CD4-positive, alpha-beta T cell treated with Interleukin-4 for 4 hours (primary cell): ENCODE measurements at regions not wholly inside any gene's neighbourhood (a gene's known extent, or its start where the extent isn't known, plus 50 kb on each side); places are given as distances from the start of the nearest gene placed in this dataset.

Experiments used
- DNase-seq: peaks from one replicate; pipeline ENCODE4 v3.0.0-alpha.2; 2020

GRCh38 chr11:27213232-27213660, 149.8 kb downstream of the CCDC34 start:
- DNase-seq = no peak

DNA sequence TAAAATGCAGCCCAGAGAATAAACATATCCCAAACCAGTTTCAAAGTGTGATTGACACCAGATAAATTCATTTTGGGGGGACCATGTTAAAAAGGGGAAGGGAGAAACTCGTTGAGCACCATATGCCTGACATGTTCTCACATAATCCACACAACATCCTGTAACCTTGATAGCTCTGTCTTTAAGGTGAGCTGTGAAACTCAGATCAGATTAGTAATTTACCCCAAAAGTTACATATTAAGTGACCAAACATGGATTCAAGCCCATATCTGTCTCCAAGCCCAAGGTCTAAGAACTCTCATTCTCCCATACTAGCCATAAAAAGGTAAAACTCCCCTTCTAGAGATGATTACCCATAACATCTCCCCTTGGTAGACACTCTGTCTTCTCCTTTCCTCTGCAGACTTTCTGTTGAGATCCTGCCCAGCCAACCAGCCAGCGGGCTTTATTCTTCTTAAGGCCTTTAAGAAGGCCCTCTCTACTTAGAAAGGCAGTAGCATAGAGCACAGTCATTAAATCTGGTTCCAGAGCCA, 150.7 kb downstream of the CCDC34 start:
- no peak for DNase-seq

DNA sequence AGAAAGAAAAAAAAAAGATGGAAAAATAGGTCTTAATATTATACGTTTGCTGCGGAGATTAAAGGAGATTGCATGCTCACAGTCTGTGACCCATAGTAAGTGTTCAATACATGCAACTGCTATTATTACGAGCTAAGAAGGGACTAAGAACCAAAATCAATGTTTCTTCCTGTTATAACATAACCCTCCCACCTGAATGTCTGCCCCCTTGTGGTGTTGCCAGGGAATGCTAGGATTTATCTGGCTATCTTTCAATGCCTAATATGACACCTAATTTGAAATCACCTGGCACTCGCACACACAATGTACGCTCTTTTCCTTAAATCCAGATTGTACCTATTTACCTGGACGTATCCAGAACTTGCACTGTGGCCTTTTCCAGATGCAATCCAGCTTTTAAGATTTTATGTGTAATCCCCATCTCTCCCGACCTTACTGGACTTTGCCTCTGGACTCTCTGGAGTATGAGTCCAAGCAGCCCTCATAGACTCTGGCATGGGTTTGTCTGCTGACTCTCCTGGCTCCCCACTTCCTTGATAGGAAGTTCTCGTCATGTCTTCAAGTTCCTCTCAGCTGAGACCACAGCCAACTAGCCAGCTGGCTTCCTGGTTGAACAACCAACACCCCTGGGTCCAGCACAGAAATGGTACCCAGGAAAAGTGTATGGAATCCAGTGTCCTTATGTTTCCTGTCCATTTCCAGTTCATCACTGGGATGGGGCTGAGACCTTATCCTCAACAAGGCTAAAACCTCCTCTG, 151.5 kb downstream of the CCDC34 start:
- DNase-seq = no peak

DNA sequence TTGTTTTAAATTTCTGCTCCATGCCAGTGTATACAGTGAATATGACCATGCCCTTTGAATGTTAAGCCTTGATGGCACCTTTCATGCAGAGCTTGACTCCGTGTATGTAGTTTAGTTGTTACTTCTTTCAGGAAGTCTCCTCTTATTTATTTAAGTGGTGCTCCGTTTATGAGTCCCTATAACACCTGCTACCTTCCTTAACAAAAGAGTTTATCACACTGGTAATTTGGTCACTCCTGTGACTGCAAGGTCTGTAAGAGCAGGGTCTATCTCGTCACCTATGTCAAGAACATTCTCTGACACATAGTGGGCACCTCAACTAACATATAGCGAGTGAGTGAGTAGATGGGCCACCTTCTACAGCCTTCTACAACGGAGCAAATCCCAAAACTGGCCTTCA, 152.5 kb downstream of the CCDC34 start:
- DNase-seq = no peak

GRCh38 chr11:27209562-27210005, 153.4 kb downstream of the CCDC34 start:
- no peak for DNase-seq

DNA sequence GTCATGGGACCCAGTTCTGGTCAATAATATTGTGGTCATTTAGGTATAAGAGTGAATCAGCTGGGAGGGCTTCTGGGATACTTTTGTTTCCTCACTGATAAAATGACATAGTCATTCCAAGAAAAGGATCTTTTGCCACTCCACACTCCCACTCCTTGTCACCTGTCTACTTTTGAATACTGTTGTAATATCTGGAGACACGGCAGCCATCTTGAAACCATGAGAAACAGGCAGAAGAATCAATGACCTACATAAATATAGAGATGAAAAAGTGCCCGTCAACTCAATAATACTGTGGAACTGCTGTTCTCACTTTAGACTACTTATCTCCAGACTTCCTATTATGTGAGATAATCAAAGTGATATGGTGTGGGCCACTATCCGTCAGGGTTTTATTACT, 154.2 kb downstream of the CCDC34 start:
- no peak for DNase-seq

GRCh38 chr11:27207025-27207650, 155.9 kb downstream of the CCDC34 start:
- DNase-seq = no peak

GRCh38 chr11:27205779-27206570, 157.0 kb downstream of the CCDC34 start:
- no peak for DNase-seq

- DNase-seq = no peak
These were observed 157.8 kb downstream of the CCDC34 start for GRCh38 chr11:27205250-27205649.

- no peak for DNase-seq
These were observed 158.5 kb downstream of the CCDC34 start for GRCh38 chr11:27204529-27204928.

DNA sequence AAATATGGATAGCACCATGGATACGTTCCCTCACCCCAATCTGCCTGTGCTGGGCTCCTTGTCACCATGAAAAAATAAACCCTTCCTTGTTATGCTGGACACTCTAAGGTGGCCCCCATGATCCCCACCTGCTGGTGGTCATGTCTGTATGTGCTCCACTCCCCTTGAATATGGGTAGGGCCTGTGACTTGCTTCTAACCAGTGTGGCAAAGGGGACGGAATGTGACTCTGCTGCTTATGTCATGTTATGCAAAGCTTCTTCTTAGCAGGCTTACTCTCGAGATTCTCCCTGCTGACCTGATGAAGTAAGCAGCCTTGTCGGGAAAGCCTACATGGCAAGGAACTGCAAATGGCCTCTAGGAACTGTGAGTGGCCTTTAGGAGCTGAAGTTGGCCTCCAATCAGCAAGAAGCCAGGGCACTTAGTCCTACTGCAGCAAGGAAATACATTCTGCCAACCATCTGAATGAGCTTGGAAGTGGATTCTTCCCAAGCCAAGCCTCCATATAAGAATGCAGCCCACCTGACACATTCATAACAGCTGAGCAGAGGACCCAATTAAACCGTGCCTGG, 159.9 kb downstream of the CCDC34 start:
- no peak for DNase-seq

GRCh38 chr11:27201454-27202302, 161.1 kb downstream of the BBOX1 start:
- no peak for DNase-seq

DNA sequence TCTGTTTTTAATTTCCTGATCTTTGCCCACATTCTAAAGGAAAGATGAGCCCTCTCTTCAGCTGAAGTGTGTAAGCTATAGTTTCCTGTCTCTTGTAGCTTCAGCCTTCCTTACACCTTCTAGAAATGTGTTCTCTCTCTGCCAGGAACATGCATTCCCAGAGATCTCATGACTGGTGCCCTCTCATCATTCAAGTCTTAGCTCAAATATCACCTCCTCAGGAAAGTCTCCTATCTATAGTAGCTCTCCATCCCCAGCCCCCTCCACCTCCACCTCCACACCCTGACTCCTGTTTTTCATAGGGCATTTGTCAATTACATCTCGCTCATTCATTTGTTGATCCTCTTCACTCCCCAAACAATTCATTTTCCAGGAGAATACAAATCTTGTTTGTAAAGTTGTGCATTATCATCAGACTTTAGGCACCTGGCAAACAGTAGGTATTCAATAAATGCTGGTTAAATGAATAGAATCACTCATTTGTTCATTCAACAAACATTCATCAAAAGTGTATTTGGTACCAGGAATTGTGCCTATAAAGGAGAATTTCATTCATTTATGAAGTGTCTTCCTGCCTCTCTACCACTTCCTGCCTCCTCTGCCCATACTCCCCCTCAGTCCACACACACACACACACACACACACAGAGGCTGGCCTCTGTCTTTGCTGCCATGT, 160.3 kb downstream of the BBOX1 start:
- DNase-seq = no peak

- DNase-seq = no peak
These were observed 155.7 kb downstream of the BBOX1 start for GRCh38 chr11:27196203-27196897.

DNA sequence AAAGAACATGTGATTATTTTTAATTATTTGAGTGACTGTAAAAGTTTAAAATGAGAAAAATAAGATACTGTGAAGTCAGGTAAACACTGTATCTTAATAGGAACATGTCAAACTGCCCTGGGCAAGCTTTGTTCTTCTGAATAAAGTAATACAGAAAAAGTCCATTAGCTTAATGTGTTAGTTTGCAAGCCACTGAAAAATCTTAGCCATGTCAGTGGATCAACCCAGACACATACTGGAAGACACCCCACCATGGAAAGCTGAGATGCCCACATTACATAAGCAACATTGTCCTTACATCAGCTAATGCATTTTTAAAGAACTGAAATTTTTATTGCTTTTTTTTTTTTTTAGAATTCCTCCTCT, 155.2 kb downstream of the BBOX1 start:
- no peak for DNase-seq

GRCh38 chr11:27194976-27195375, 154.4 kb downstream of the BBOX1 start:
- DNase-seq = no peak

GRCh38 chr11:27193434-27194225, 153.0 kb downstream of the BBOX1 start:
- no peak for DNase-seq

DNA sequence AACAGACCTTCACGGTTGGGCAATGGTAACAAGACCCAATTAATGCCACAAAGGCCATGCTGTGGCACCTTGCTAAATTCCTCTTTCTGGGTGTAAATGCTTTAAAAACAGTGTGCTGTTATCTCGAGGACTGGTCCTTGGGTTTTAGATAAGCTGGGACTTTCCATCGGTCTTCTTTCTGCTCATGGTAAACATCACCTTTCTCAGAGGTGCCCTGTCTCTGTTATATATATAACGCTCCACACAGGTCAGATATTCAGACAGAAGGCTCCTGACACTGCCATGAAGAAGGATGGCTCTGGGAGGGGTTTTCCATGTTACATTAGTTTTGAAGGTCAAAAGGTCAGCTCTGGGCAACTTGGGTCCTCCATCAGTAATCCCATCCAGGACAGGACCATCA, 151.6 kb downstream of the BBOX1 start:
- DNase-seq = no peak

DNA sequence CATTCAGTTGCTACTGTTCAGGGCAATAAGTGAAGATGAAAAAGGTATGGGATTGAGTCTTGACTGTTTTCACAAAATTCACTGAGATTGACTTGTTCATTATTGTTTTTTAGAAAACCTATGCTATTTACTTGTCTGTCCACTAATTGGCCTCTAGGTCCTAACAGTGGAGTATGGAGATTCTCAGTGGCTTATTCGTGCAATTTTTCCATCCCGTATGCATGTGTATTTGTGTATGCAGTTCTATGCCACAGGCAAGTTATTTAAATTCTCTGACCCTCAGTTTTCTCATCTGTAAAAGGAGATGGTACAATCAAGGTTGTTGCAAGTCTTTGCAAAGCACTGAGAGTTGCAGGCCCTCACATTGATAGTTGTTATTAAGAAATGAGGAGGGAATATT, 151.0 kb downstream of the BBOX1 start:
- no peak for DNase-seq

GRCh38 chr11:27188696-27189095, 148.1 kb downstream of the BBOX1 start:
- DNase-seq = no peak
